Germinal center (tissue), 1 donor: ENCODE measurements at regions not wholly inside any gene's neighbourhood (a gene's known extent, or its start where the extent isn't known, plus 50 kb on each side); places are given as distances from the start of the nearest gene placed in this dataset.
A peak's percentile ranks its signal among the peaks of the same experiment; 100 is the strongest.

ENCODE experiments used
- DNase-seq: peaks from one replicate; pipeline ENCODE4 v3.0.0; 2012; ENCODE audit warnings: mixed read lengths, low spot score

GRCh38 chr6:71396410-71396801 is 107.8 kb downstream of the OGFRL1 start:
- DNase-seq: no peak

DNA sequence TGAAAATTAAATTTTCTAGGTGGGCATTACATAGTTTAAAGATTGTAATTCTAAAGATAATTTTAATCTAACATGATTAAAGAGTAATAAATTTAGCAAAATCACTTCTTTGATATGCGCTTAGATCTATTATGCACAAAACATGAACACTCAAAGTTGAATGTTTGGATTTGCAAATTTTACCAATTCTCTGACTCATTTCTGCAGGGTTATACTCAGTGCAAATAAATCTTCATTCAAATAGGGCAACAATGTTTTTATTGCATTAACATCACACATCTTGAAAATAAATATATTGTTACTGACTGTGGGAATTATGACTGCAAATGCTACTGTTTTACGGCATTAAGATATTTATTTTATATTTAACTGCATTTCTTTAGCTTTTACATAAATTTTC is 110.7 kb downstream of the OGFRL1 start:
- DNase-seq: no peak

DNA sequence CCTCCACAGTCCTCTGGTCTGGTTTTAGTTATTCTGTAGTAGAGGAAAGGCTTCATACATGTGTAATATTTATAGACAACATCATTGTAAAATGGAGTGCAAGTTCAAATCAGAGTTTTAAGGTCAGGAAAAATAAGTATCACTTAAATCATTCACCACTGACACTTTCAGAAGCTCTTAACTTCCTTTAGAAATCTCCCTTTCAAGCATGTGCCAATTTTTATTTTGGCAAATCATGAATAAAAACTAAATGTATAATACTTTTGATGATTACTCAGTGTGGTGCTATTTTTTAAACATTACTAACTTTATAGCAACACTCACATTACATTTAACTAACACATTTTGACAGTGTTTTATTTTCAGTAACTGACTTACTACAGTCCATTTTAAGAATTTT is 112.2 kb downstream of the OGFRL1 start:
- DNase-seq: no peak

GRCh38 chr6:71402096-71402495 is 113.5 kb downstream of the OGFRL1 start:
- DNase-seq: no peak

DNA sequence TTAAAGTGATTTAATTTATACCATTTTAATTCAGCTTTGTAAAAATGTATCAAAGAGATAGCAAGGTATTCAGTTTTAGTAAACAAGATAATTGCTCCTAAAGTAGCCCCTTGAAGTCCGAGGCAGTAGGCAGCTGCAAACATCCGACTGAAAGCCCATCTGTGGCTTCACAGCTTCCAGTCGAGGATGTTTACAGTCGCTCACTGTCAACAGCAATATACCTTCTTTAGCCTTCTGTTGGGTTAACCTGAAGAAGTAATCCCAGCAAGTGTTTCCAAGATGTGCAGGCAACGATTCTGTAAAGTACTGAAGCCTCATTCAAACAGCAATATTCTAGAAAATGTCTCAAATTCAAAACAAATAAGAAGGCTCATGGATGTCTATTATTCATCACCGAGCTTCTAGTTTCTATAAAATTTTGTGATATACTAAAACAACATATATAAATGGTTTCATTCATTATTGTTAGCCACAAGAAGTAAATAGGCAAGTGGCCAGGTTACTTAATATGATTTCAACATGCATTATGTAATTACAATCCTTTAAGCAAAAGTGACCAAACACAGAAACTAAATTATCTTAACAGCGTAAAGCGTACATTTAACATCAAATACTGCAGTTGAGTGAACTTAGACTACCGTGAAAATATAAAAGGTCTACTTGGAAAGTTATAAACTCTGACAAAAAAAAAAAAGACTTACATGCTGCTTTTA is 115.0 kb downstream of the OGFRL1 start:
- DNase-seq: no peak

DNA sequence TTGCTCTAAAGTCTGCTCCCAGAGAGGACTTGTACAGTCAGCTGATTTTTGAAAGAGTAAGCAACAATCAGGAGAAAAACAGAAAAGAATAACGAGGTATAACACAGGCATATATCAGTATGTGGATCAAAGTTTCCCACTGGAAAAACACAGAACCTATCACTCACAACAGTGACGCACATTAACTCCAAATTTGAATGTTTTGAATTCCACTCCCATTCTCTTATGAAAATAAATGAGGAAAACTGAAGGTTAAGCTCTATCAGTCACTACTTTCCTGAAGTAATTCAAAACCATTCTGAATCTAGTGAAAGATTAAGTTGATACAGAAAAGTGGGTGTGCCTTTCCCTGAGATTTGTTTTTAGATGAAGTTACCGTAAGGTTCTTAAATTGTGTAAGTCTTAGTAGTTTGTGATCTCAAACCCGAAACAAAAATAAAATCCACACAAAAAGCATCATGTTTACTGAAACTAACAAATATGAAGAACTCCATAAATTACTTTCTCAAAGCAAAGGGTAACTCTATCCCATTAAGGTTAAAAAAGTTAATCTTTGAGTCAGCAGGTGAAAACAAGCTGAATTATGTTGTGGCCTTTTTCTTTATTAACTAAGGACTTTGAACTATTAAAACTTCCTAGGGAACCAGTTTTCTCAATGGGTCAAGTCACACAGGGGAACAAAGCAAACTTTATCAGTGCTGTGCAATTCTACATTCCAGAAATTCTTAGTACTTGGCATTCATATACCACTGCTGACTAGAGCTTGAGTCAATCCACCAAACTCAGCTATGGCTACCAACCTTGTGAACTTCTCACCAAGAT is 115.7 kb downstream of the OGFRL1 start:
- DNase-seq: no peak

DNA sequence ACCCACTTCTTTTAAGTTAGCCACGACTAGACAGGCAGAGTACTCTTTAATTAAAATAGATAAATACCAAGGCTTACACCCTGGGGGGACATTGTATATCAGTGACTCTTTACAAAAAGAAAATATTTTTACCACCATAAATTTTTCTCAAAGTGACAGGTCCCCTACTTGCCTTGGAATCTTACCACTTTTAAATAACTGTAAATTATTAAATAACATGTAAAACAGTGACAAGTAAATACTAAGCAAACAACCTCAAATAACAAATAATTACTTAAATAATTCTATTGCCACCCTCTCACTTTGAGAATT is 116.3 kb downstream of the OGFRL1 start:
- no peak for DNase-seq

DNA sequence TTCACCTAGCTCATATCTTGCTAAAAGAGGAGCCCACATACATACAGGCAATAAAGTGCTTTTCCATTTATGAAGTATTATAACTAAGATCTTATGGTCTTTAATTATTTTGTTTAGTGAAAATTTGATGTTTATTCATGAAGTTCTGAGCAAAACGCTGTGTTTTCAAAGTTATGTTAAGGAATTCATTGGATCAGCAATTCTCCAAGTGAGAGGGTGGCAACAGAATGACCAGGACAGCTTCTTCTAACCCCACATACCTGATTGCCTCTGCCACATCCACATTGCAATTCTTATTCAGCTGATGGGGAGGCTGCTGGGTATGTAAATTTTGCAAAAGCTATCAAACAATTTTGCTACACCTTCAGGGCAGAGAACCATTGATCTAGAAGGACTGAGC is 116.8 kb downstream of the OGFRL1 start:
- DNase-seq: no peak

DNA sequence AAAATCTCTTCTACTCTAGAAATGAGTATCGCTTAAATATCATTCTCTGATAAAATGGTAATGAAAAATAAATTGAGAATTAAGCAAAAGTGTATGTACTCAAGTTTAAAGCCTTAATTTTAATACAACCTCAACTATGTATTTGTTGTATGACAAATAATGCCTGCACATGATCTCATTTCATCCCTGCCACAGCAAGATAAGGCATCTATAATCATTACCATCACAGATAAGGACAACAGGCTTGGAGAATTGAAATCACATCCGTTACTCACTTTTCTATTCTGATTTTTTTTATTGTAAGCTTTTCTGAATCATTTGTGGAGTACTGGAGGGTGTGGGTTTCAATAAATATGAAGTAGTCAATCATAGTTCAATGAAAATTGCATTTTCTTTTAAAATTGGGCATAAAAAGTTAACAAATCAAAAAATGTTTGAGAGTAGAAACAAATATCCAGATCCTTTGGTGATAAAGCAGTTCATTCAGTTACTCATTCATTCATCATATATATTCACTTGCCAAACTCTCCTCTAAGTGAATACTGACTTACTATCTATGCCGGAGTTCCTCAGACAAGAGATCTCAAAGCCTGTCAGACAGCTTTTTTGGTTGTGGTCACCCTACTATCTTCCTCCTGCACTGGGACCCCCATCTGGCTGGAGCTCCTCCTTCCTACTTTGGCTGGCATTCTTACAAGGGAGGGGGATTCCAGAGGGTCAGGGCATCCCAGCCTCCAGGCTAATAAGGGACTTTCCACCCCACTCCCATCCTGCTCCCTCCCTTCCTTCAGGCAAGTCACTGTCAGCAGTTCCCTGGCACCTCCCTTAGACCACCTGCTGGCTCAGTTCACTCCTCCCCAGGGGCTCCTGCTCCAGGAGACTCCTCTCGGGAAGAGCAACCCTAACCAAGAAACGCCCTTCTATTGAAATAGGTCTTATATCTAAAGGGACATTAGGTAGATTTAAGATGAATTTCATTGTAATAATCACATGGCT is 118.6 kb downstream of the OGFRL1 start:
- no peak for DNase-seq

- DNase-seq: no peak
These were observed 120.4 kb downstream of the OGFRL1 start for GRCh38 chr6:71408787-71409723.

DNA sequence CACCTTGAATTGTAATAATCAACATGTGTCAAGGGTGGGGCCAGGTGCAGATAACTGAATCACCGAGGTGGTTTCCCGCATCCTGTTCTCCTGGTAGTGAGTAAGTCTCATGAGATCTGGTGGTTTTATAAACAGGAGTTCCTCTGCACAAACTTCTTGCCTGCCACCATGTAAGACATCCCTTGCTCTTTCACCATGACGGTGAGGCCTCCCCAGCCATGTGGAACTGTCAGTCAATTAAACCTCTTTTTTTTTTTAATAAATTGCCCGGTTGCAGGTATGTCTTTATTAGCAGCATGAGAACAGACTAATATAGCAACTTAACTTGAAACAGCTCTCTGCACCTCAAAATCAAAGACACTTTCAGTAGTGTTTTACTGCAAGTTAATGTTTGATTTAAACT is 121.6 kb downstream of the OGFRL1 start:
- no peak for DNase-seq

DNA sequence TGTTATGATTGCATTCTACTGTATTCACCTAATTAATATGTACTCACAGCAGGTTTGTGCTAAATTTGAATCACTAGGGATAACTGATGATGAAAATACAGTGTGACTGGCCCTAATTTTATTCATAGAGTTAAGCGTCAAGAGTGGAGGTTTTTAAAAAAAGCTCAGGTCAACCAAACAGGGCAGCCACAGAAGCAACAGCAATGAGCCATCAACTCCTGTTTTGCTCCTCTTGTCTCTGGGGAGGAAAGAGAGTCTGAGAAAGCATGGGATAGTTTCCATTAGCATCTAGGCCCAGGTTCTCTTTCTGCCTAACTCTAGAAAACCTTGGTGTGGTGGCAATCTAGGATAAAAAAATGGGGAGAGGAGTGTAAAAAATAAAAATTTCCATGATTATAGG is 122.1 kb downstream of the OGFRL1 start:
- no peak for DNase-seq

DNA sequence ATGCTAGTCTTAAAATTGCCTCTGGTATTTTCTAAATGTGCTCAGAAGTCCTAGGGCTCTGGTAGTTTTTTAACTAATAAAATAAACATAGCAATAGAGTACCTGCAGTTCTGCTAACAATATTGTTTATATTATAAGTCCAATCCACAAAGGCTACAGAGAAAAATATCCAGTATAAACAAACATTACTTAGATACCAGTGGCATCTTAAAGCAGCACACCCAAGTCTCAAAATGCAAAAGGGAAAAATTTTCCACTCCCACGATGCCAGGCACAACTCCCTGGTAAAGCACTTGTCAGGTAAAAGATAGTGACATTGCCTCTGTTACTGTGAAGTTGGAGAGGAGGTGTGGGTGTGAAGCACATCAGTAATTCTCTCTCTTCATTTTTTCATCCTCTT is 123.3 kb downstream of the OGFRL1 start:
- no peak for DNase-seq

DNA sequence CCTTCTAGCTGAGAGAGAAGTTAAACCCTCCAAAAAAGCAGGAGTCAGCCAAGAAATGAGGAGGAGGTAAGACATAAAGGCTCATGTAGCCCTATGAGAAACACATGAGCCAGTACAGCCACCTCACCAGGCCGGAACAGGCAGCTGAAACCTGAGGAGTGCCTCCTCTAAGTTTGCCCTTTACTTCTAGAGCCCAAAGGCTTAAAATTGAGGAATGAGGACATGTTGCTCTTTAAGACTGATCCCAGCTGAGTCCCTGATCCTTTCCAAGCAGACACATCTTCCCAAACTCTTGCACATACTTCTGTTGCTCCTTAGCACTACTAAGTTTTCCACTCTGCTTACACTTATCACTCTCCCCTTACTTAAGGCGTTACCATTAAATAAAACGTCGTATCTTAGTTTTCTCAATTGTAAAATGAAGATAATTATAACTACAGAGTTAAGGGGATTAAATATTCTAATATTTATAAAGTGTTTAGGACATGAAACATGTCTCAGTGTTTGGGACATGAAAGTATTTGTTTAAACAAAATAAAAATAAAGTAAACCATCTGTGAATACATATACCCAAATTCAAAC is 124.0 kb downstream of the OGFRL1 start:
- DNase-seq: no peak

DNA sequence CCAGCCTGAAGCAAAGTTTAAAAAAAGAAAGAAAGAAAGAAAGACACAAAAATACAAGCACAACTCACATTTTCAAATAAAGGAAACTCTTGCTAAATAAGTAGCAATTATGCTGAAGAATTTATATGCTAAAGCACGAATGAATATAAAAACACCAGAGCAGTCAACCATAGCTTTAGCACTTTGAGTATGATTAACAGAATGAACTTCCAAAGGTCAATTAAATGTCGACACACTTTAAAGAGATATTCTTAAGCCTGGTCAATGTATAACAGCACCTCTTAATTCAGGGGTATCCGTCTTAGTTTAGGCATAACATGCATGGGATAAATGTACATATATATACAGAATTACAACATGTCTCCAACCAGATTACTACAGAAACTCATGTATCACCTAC is 125.9 kb downstream of the OGFRL1 start:
- DNase-seq: no peak

DNA sequence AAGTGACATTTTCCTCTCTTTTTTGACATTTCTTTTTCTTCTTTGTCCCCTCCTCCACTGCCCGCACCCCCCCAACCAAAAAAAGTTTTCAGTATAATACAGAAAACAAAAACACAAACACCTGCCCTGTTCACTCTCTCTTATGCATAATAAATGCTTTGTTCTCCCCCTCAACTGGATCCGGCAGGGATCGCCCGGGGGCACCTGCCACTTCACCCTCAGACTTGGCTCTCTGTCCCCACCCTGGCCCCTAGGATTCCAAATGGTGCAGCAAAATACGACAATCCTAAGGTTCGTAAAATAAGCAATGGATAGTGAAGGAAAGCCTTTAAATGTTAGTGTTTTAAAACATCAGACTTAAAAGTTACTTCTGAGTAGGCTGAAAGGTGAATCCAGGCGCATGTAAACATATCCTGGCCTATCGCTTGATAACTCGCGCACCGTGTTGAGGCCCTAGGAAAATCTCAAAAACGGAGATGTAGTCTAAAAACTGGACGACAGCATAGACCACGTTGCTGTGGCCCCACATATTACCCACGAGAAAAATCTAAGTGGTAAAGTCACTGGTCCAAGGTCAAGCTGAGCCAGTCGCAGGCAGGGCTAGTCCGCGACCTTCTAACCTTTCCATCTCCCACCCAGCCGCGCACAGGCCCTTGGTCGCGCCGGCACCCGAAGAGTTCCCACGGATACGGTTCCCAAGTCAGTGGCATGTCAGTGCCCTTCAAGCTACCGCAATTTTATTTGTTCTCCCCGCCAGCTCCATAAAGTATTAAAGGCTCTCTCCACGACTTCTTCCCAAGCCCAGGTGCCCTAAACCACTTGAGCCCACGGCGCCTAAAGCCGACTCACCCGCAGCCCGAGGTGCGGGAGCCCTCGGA is 130.8 kb downstream of the OGFRL1 start:
- no peak for DNase-seq

DNA sequence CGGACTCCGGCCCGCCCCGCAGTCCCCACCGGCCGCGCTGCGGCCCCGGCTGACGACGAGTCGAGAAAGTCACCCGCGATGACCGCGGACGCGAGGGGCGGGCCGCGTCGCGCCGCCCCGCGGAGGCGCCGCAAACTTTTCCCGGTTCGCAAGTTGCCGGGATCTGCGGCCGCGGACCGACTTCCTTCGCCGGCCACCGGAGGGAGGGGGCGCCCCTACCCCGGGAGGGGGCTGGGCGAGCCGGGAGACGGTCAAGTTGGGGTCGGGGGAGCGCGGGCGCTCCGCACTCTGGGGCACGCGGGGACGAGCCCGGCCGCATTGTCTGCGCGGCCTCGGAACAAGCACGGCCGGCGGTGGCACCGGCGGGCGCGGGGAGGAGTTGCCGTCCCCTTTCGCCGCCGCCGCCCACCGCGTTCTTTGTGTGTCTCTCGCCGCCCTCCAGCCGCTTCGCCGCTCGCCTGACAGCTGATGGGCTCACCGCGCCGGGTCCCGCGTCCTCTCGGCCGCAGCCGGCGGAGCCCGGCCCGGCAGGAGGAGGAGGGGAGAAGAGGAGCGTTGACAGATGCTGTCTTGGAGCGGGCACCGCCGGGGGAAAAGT is 131.6 kb downstream of the OGFRL1 start:
- peak; percentile 25 for DNase-seq

DNA sequence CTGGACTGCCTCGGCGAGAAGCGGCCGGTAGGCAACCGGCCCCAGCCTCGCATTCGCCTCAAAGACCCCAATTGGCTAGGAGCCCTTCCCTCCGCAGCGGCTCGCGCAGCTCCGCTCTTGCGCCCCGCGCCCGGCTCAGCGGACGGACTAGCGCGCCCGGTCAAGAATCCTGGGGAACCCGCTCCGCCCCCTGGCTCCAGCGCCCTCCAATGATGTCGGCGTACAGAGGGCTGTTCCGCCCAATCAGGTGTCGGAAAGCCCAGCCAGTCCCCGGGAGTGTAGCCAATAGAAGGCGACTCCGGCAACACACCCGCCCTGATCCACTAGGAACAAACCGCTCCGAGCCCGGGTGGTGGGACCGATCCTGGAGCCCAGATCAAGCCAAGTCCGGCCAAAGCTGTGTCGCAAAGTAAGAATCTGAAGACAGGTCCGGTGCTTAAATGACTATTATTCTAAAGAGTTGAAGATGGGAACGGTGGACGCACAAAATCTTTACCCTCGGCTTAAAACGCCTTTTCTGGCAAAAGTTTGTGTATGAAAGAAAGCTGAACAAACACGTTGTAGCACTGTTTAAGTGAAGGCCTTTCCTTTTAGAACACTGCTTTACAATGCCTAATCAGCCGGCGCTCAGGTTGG is 132.2 kb downstream of the OGFRL1 start:
- DNase-seq: peak; percentile 84

- DNase-seq: no peak
These were observed 133.0 kb downstream of the OGFRL1 start for GRCh38 chr6:71421611-71422010.
